ENCODE measurements at regions not wholly inside any gene's neighbourhood (a gene's known extent, or its start where the extent isn't known, plus 50 kb on each side); places are given as distances from the start of the nearest gene placed in this dataset.

DNA sequence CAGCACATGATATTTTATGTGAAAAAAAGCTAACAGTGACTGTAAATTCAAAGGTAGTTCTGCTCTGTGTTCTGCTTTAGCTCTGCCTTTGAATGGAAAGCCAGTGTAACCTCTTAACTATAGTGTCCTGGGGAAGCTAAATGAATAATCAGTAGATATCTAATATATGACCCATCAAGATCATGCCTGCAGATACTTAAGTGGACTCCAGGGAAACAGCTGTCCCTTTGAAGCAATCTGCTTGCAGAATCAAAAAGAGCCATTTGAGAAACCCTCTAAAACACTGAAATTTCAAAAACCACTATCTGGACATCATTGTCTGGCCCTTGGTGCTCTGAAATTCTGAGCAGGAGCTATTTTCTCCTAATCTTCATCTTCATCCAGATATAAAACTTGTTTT lies 104.2 kb upstream of the ADGRL4 start:
- no peak for DNase-seq

DNA sequence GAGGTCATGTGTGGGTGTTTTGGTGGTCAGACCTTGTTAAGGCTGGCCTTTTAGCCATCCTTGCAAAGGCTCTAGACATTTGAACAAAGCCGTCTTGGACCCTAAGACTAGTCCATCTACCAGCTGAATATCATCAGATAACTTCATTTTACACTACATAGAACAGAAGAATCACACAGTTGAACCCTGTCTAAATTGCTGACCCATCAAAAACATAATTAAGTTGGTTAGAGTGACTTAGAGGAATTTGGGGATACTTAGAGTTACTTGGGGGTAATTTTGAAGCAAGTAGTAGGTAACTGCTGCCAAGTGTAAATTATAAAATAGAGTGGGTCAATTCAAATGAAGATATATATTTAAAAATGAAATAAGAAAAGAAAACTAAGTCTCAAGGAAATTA lies 102.9 kb upstream of the ADGRL4 start:
- no peak for DNase-seq

DNA sequence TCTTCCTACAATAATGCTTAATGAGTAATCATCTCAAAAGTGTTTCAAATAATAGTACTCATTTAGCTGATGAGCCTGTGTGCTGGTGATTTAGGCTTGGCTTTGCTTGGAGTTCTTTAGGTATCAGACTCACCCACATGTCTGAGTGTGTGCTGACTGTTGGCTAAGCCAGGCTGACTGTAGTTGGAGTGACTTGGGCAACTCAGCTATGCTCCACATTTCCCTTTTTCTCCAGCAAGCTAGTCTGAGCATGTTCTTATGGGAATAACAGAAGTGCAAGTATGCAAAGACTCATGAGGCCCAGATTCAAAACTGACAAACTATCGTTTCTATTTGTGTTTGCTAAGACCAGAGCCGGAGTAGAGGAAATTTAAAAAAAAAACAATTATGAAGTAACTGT lies 99.0 kb upstream of the ADGRL4 start:
- no peak for DNase-seq

DNA sequence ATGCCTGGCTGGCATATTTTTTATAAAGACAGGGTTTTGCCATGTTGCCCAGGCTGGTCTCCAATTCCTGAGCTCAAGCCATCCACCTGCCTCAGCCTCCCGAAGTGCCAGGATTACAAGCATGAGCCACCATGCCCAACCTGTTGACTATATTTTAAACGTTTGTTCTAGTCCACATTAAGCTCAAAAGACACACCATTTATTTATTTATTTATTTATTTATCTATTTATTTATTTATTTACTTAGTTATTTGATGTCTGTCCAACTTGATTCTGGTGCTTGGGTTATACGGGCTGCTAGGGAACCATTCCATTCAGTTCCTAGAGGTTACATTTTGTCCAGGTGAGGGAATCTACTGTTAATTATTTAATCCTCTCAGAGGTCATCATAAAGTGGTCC lies 98.1 kb upstream of the ADGRL4 start:
- DNase-seq = no peak

DNA sequence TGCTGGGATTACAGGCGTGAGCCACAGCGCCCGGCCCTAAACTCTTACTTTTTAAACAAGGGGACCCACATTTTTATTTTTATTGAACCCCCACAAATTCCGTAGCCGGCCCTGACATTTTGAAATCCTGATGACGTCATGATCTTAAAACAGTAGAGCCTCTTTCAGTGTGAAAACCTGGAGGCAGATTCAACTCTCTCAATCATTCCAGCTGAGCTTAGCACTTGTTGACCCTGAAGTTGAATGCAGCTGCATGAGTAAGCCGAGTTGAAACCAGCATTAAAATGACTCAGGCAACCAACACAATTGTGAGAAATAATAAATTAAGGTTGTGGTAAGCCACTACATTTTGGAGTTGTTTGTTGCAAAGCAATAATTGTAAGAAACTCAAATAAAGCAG lies 93.9 kb upstream of the ADGRL4 start:
- no peak for DNase-seq

DNA sequence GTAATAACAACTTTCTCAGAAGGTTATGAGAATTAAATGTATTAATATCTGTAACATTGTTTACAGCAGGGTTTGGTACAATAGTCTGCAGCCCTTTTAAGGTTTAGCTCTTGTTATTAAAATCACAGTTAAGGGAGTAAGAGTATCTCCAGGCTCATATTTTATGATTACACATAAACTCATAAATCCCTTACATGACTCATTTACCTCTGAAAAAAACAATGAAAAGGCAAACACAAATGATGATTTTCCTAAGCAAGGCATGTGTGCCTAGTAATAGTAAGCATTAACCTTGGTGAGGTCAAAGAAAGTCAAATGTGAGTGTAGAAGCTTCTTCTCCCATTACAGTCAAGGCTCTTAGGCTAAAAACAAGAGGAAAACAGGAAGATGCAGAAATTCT lies 84.5 kb upstream of the ADGRL4 start:
- DNase-seq = no peak

DNA sequence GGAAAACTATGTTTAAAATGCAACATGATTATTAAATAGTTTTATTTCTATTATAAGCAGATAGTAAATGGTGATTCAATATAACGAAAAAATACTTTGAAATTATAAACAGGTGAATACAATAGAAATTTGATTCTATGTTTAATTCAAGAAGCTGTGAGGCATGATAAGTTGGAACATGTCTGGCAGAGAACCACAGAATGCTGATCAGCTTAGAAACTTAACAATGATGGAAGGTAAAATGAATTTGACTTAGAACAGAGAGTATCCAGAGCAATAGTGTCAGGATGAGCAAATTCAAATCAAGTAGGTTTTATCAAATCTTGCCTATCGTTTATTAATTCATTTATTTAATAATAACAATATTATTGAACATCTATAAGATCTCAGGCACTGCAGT lies 83.4 kb upstream of the ADGRL4 start:
- DNase-seq = no peak

DNA sequence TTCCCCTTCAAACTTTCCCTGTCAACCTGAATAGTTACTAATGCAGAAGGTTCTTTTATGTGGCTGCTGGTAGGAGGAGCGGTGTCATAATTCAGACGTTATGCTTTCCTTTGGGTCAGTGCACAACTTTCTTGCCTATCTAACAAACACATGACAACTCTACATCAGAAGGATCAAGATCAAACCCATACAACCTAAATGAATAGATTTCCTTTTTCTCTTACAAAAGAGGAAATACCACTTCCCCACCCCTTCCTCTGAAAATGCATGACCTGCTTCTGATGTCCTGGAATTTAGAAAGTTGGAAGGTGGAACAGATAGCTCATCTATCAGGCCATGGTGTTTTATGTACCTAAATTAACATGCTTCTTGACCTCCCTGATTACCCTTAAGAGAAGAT lies 75.7 kb upstream of the ADGRL4 start:
- DNase-seq = no peak

DNA sequence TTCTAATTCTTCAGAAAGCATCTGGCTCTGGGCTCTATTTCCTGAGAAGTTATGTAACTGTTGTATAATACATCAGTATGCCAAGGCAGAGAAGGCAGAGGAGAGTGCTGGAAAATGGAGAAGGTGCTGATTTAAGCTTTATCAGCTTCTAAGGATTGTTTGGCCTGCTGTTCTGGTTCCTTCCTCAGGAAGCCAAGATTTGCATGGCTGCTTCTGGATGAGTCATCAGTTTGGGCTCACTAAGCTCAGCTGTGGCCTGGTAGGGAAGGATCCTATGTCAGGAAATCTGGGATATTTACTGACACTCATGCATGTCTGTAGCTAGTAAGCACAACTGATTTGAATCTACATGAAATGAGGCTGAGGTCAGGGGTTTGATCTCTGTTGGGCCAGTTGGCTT lies 73.2 kb upstream of the ADGRL4 start:
- DNase-seq = no peak

DNA sequence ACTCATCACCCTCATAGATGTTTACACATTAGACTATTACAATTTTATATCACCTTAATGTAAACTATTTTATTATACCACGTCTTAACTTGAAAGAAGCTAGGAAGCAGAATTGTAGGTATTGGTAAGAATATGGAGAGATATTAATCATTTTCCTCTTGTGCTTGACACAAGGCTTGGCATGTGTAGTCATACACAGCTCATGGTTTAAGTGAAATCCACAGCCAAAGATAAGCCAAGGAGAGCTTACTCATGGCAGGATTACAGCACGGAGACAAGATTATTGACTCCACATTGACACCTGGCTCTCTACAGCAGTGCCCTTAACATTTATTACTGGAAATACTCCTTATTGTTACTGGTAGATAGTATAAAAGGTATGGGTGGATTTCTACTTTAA lies 68.4 kb upstream of the ADGRL4 start:
- DNase-seq = no peak

DNA sequence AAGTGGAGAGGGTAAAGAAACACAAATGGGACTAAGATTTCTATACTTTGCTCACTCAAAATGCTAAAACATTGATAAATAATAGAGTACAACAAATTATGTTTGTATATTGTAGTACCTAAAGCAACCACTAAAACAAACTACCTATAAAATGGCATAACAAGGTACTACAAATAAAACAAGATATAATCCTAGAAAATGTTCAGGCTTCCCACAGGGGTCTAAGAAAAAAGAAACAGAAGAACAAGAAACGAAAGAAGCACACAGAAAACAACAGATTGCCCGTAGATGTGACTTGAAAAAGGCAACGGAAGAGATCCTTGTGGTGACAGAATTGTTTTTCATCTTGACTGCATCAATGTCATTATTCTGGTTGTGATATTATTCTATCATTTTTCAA lies 63.3 kb upstream of the ADGRL4 start:
- no peak for DNase-seq

DNA sequence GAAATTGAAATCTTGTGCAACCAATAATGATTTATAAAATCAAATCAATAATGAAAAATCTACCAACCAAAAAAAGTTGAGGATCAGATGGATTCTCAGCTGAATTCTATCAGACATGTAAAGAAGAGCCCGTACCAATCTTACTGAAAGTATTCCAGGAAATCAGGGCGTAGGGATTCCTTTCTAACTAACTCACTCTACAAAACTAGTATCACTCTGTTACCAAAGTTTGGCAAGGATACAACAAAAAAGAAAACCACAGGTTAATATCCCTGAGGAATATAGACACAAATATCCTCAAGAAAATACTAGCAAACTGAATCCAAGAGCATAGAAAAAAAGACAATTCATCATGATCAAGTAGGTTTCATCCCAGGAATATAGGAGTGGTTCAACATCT lies 52.8 kb upstream of the ADGRL4 start:
- no peak for DNase-seq

All from activated T-cell treated with anti-CD3 and anti-CD28 coated beads, Interleukin-2, amount 50 U/mL, for 48 hours (primary cell).